Calu3 (cell line): ENCODE measurements at regions not wholly inside any gene's neighbourhood (a gene's known extent, or its start where the extent isn't known, plus 50 kb on each side); places are given as distances from the start of the nearest gene placed in this dataset.

Experiments
- BruUV-seq: library from RNA; stranded (reverse); fragments of 400-500 nt; replicated peaks from 2 replicates; lab custom pipeline; 2021; lab: Mats Ljungman, UMichigan
- CTCF ChIA-PET: fragments of 300-600 bp; sonication (Branson Sonifier 250); formaldehyde crosslinking; loops from one replicate; lab custom pipeline; 2022; ENCODE audit warnings: antibody characterized with exemption; lab: Charles Lee
- DNase-seq: peaks from one replicate; pipeline ENCODE4 v3.0.0; 2022
- H3K27ac Mint-ChIP-seq: one replicate; pipeline ENCODE4 v1.8.0; 2022; ENCODE audit warnings: mixed read lengths; ENCODE audit not compliant: unreplicated experiment
- H3K27me3 Mint-ChIP-seq: one replicate; pipeline ENCODE4 v1.8.0; 2022; ENCODE audit warnings: mixed read lengths; ENCODE audit not compliant: unreplicated experiment
- H3K36me3 Mint-ChIP-seq: one replicate; pipeline ENCODE4 v1.8.0; 2022; ENCODE audit warnings: mild to moderate bottlenecking, moderate library complexity, mixed read lengths; ENCODE audit not compliant: insufficient read depth, unreplicated experiment
- H3K4me1 Mint-ChIP-seq: one replicate; pipeline ENCODE4 v1.8.0; 2022; ENCODE audit warnings: mild to moderate bottlenecking, low read depth, mixed read lengths; ENCODE audit not compliant: unreplicated experiment
- H3K4me3 Mint-ChIP-seq: one replicate; pipeline ENCODE4 v1.8.0; 2022; ENCODE audit warnings: mild to moderate bottlenecking, low read depth, moderate library complexity, mixed read lengths; ENCODE audit not compliant: unreplicated experiment
- H3K9me3 Mint-ChIP-seq: one replicate; pipeline ENCODE4 v1.8.0; 2022; ENCODE audit warnings: low read depth, mixed read lengths; ENCODE audit not compliant: unreplicated experiment
- intact Hi-C: fragments of 100-400 bp; cut with micrococcal nuclease; formaldehyde crosslinking; loops from one replicate; pipeline ENCODE4 v1.10.0; 2022; ENCODE audit not compliant: unreplicated experiment
- TF ChIP-seq, protein P1 (sequence below): fragments of 200-600 bp; IDR thresholded peaks from one replicate; pipeline ENCODE4 v1.8.0; 2022; ENCODE audit warnings: antibody characterized with exemption; ENCODE audit not compliant: unreplicated experiment

DNA sequence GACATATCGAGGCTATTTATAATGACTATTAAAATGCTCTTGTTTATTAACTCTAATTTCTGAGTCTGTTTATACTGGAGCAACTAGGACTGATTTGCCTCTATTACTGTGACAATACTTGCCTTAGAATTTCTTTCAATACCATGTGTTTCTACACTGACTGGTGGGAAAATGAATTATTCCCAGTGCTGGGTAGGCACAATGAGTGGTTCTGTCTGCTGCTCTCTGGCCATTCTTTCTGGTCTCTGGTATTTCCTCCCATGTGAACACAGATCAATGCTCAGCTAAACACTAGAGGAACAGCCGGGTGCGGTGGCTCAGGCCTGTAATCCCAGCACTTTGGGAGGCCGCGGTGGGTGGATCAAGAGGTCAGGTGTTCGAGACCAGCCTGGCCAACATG lies 390.5 kb downstream of the PRDM2 start:
- no peak for DNase-seq
- no peaks in the 10 kb centered on the region for H3K4me1 Mint-ChIP-seq
- H3K9me3 Mint-ChIP-seq: peaks cover 14% of the 10 kb centered on the region
- no peaks in the 10 kb centered on the region for H3K27me3 Mint-ChIP-seq
- intact Hi-C loops: no loop called here
- CTCF ChIA-PET: no interaction called here
- no TSS peak for BruUV-seq
- H3K4me3 Mint-ChIP-seq: no peak overlapping the region
- no peak overlapping the region for H3K27ac Mint-ChIP-seq
- no peaks in the 10 kb centered on the region for H3K36me3 Mint-ChIP-seq
- TF ChIP-seq, protein P1, sequence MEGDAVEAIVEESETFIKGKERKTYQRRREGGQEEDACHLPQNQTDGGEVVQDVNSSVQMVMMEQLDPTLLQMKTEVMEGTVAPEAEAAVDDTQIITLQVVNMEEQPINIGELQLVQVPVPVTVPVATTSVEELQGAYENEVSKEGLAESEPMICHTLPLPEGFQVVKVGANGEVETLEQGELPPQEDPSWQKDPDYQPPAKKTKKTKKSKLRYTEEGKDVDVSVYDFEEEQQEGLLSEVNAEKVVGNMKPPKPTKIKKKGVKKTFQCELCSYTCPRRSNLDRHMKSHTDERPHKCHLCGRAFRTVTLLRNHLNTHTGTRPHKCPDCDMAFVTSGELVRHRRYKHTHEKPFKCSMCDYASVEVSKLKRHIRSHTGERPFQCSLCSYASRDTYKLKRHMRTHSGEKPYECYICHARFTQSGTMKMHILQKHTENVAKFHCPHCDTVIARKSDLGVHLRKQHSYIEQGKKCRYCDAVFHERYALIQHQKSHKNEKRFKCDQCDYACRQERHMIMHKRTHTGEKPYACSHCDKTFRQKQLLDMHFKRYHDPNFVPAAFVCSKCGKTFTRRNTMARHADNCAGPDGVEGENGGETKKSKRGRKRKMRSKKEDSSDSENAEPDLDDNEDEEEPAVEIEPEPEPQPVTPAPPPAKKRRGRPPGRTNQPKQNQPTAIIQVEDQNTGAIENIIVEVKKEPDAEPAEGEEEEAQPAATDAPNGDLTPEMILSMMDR: no peak

DNA sequence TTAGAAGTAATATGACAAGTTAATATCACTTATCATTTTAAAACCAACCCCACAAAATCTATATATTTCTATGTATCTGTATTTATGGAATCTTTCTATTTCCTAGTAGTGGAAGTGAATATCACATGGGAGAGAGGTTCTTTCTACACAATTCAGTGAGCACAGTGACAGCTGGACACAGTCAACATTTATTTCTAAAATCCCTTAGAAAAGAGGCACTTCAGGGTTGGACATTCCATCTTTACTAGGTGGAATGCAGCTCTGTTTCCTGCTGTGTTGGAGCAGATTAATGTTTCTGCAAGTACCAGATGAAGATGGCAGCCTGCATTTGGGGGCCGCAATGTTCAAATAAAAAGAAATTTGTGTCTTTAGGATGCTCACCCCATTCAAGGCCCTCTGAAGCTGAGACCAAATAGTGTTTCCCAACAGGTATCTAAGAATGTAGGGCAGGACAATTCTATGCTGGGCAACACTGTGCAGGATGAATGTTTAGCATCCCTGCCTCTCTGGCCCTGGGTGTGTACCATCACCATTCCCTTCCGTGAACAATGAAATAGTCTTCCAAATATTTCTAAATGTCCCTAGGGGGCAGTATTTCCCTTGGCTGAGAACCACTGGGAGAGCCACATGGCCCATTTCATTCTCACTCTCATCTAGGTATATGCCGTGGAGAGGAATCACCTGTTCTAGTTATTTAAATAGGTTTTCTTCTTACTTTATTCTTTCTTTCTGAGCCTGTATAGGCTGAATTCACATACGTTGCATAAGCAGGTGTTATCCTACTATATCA lies 394.8 kb downstream of the PRDM2 start:
- intact Hi-C loops: no loop called here
- no TSS peak for BruUV-seq
- H3K9me3 Mint-ChIP-seq: peaks cover 14% of the 10 kb centered on the region
- H3K4me3 Mint-ChIP-seq: no peak overlapping the region
- CTCF ChIA-PET: no interaction called here
- DNase-seq: no peak
- H3K4me1 Mint-ChIP-seq: no peaks in the 10 kb centered on the region
- TF ChIP-seq, protein P1: no peak
- H3K27ac Mint-ChIP-seq: no peak overlapping the region
- H3K36me3 Mint-ChIP-seq: no peaks in the 10 kb centered on the region
- no peaks in the 10 kb centered on the region for H3K27me3 Mint-ChIP-seq

DNA sequence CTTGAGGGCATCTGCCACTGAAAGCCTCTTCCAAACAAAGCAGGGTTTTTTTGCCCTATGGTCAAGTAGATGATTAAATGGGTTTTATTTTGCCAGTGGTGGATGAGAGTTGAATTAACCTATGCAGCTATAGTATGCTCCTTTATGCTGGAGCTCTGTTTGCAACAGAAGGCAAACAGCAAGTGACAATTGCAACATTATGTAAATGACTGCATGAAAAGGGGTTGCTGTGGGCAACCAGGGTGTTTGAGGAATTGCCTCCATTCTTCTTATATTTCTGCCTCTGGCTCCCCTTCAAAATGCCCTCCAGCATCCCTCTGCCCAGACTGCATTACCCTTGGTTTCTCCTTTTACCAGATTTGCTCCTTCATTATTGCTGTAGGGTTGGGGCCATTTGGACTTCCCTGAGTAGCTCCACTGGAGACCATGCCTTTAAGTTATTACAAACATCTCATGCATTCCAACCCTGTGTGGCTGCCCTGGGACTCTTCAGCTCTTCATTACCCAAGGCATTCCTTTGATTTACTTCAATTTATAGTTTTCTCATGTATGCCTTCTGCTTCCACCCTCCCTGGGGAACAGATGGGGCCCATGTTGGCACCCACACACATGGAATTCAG lies 398.4 kb downstream of the PRDM2 start:
- no peak overlapping the region for H3K4me3 Mint-ChIP-seq
- H3K36me3 Mint-ChIP-seq: no peaks in the 10 kb centered on the region
- H3K4me1 Mint-ChIP-seq: no peaks in the 10 kb centered on the region
- CTCF ChIA-PET: no interaction called here
- no peak for DNase-seq
- no peak overlapping the region for H3K27ac Mint-ChIP-seq
- H3K27me3 Mint-ChIP-seq: no peaks in the 10 kb centered on the region
- peaks cover 9% of the 10 kb centered on the region for H3K9me3 Mint-ChIP-seq
- no TSS peak for BruUV-seq
- intact Hi-C loops: no loop called here
- TF ChIP-seq, protein P1: no peak

DNA sequence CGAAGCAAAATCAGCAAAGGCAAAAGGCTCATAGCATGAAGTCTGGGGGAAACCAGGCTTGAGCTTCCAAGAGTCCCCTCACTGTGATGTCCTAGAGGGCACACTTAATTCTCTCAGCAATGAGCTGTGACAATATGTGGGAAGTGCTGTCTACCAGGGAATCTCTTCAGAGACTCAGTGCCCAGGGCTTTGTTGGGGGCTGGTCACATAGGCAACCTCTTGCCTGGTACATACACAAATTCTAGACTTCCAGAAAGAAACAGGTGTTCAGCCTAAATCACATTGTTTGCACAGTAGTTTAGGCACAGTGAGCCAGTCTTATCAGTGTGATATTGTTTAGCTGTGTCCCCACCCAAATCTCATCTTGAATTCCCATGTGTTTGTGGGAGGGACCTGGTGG lies 400.5 kb downstream of the PRDM2 start:
- no peak overlapping the region for H3K27ac Mint-ChIP-seq
- CTCF ChIA-PET: no interaction called here
- no peaks in the 10 kb centered on the region for H3K4me1 Mint-ChIP-seq
- TF ChIP-seq, protein P1: no peak
- peaks cover 13% of the 10 kb centered on the region for H3K9me3 Mint-ChIP-seq
- no peaks in the 10 kb centered on the region for H3K36me3 Mint-ChIP-seq
- no TSS peak for BruUV-seq
- no peak for DNase-seq
- intact Hi-C loops: no loop called here
- H3K4me3 Mint-ChIP-seq: no peak overlapping the region
- H3K27me3 Mint-ChIP-seq: no peaks in the 10 kb centered on the region
